ENCODE measurements at regions not wholly inside any gene's neighbourhood (a gene's known extent, or its start where the extent isn't known, plus 50 kb on each side); places are given as distances from the start of the nearest gene placed in this dataset.

GRCh38 chr5:82476155-82476554 lies 198.0 kb upstream of the RPS23 start (continued):
- no peak for TF ChIP-seq CUX1 (IDR thresholded peaks at IDR 0.05; ENCODE audit: insufficient replicate concordance, low read depth, low read length)

- POLR2A ChIA-PET, result no interaction called here
- Histone ChIP-seq H4K20me1 (ENCODE audit: control insufficient read depth, insufficient read depth) (no peaks in the 10 kb centered on the region), H3K27me3 (replicated peaks in 1 of 2; ENCODE audit: control insufficient read depth in 2 of 2, insufficient read depth in 2 of 2, low read length in 1 of 2) (no peaks in the 10 kb centered on the region; a peak in 1 of 4 replicates), H2AFZ (ENCODE audit: control insufficient read depth, low read depth, low read length) (no peak overlapping the region), H3K9ac (ENCODE audit: control insufficient read depth, insufficient read depth, low read length) (no peak overlapping the region), H3K4me1 (ENCODE audit: control insufficient read depth, insufficient read depth, low read length) (no peaks in the 10 kb centered on the region), H3K9me3 (replicated peaks; ENCODE audit: control insufficient read depth, insufficient read depth, low read length) (no peaks in the 10 kb centered on the region), H3K27ac (ENCODE audit: control insufficient read depth, insufficient read depth) (no peak overlapping the region), H3K36me3 (ENCODE audit: control insufficient read depth in 2 of 2, insufficient read depth in 2 of 2, low read length in 1 of 2) (no peaks in the 10 kb centered on the region), H3K4me2 (ENCODE audit: control insufficient read depth, insufficient read depth) (no peak overlapping the region), H3K4me3 (no peak overlapping the region), H3K79me2 (ENCODE audit: control insufficient read depth, insufficient read depth, low read length) (no peaks in the 10 kb centered on the region)
- FAIRE-seq (no peak), DNase-seq (ENCODE audit: low read depth, low spot score) (no peak), ATAC-seq (no peak)
- TF ChIP-seq LARP7 (IDR thresholded peaks at IDR 0.05), result no peak
- intact Hi-C loops (cut with micrococcal nuclease; ENCODE audit: unreplicated experiment), result no loop called here
- RAD21 ChIA-PET (ENCODE audit: unreplicated experiment), result no interaction called here
- in situ Hi-C loops (cut with MboI), result no loop called here
- BruUV-seq (replicated peaks), result no TSS peak
- SMC1A ChIA-PET (ENCODE audit: uncharacterized antibody, unreplicated experiment), result no interaction called here
- CTCF ChIA-PET, result no interaction called here
These were observed 195.1 kb upstream of the RPS23 start for GRCh38 chr5:82473262-82473661.

Data from GM12878 (cell line).